Prostate gland (tissue), 2 donors: ENCODE measurements at regions not wholly inside any gene's neighbourhood (a gene's known extent, or its start where the extent isn't known, plus 50 kb on each side); places are given as distances from the start of the nearest gene placed in this dataset.

Source experiments
- DNase-seq: peaks from one replicate; pipeline ENCODE4 v3.0.0-alpha.2; 2019; ENCODE audit warnings: low spot score
- H3K27ac ChIP-seq, 2 donors: fragments of 200-600 bp; sonication (generic); 2 replicates each; pipeline ENCODE4 v1.5.1; 2017 to 2019
- H3K27me3 ChIP-seq: fragments of 200-600 bp; sonication (generic); replicated peaks from 2 replicates; pipeline ENCODE4 v1.5.1; 2019; ENCODE audit not compliant: insufficient read depth
- H3K36me3 ChIP-seq, 2 donors: fragments of 200-600 bp; sonication (generic); 1 replicate in 1 of 2; 2 replicates in 1 of 2; pipeline versions ENCODE4 v1.5.1 to v1.8.1; 2017 to 2019
- H3K4me1 ChIP-seq: fragments of 200-600 bp; sonication (generic); replicated peaks from 2 replicates; pipeline ENCODE4 v1.5.1; 2019
- H3K4me3 ChIP-seq, 2 donors: fragments of 200-600 bp; sonication (generic); 2 replicates each; pipeline ENCODE4 v1.5.1; 2017 to 2019
- H3K9me3 ChIP-seq: fragments of 200-600 bp; sonication (generic); 2 replicates; pipeline ENCODE4 v1.5.1; 2017
- CTCF ChIP-seq, 4 experiments: fragments of 200-600 bp in 2 of 4; fragments of 450-650 bp in 2 of 4; sonication (generic) in 2 of 4; IDR thresholded peaks; 1 replicate in 3 of 4; 2 replicates in 1 of 4; pipeline ENCODE4 v1.5.1; 2016 to 2019; ENCODE audit warnings: antibody characterized with exemption in 4 of 4, mild to moderate bottlenecking in 2 of 4, moderate library complexity in 2 of 4
- POLR2A ChIP-seq: fragments of 450-650 bp; IDR thresholded peaks from one replicate; pipeline ENCODE4 v1.6.1; 2016; ENCODE audit warnings: antibody characterized with exemption, mild to moderate bottlenecking
- POLR2AphosphoS5 ChIP-seq: sonication (generic); formaldehyde crosslinking; IDR thresholded peaks from one replicate; pipeline ENCODE4 v1.6.1; 2017; ENCODE audit warnings: antibody characterized with exemption
- WGBS: methylation state at CpG from one replicate; pipeline ENCODE4 v1.1.5; 2018; 5-methylcytosine and 5-hydroxymethylcytosine counted together
- intact Hi-C: fragments of 100-400 bp; cut with DNase I; formaldehyde crosslinking; loops from one replicate; pipeline ENCODE4 v1.14.2; 2022

DNA sequence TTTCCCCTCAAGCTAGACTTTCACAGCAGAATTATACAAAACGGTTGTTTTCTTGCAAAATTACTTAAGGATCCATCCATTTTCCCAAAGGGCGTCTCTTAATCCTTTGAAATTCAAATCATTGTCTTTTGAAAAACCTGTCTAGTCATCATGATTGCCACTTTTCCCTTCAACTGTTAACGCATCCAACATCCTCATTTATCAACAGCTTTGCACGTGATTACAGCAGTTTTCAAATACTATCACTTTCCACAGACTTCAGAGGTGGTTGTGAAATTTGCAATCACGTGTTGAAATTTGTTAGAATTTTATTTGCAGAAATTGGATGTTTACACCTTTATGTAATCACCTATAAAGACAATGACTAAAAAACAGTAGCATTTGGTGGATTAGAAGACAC lies 304.4 kb upstream of the SLC39A10 start:
- Histone ChIP-seq H3K27me3 (no peaks in the 10 kb centered on the region), H3K27ac (no peak overlapping the region), H3K36me3 (no peaks in the 10 kb centered on the region), H3K4me3 (no peak overlapping the region), H3K4me1 (no peaks in the 10 kb centered on the region), H3K9me3 (no peaks in the 10 kb centered on the region)
- 70% methylated on average over 5 of the region's 5 CpGs for WGBS
- intact Hi-C loops = no loop called here
- DNase-seq = no peak
- TF ChIP-seq POLR2AphosphoS5 (no peak), CTCF (IDR thresholded peaks at IDR 0.05) (no peak), POLR2A (no peak)

- Histone ChIP-seq H3K36me3 (no peaks in the 10 kb centered on the region), H3K27ac (no peak overlapping the region), H3K4me1 (no peaks in the 10 kb centered on the region), H3K9me3 (no peaks in the 10 kb centered on the region), H3K4me3 (no peak overlapping the region), H3K27me3 (no peaks in the 10 kb centered on the region)
- no peak for DNase-seq
- 74% methylated on average over 5 of the region's 5 CpGs for WGBS
- TF ChIP-seq POLR2AphosphoS5 (no peak), POLR2A (no peak), CTCF (IDR thresholded peaks at IDR 0.05) (no peak)
- intact Hi-C loops = no loop called here
Observed at GRCh38 chr2:195343942-195344530, 313.0 kb upstream of the SLC39A10 start.

- DNase-seq = no peak
- H3K4me3 ChIP-seq = no peak overlapping the region
- WGBS = 97% methylated on average over 2 of the region's 2 CpGs
- no peak overlapping the region for H3K27ac ChIP-seq
- H3K36me3 ChIP-seq = no peaks in the 10 kb centered on the region
- H3K9me3 ChIP-seq = no peaks in the 10 kb centered on the region
- H3K4me1 ChIP-seq = no peaks in the 10 kb centered on the region
- H3K27me3 ChIP-seq = no peaks in the 10 kb centered on the region
- TF ChIP-seq POLR2AphosphoS5 = no peak
- no peak for TF ChIP-seq POLR2A
- no peak for TF ChIP-seq CTCF (IDR thresholded peaks at IDR 0.05)
- intact Hi-C loops = no loop called here
Observed at GRCh38 chr2:195343540-195343939, 313.5 kb upstream of the SLC39A10 start.

- H3K36me3 ChIP-seq = no peaks in the 10 kb centered on the region
Observed at GRCh38 chr2:195342061-195342460, 315.0 kb upstream of the SLC39A10 start.

More at GRCh38 chr2:195342061-195342460, 315.0 kb upstream of the SLC39A10 start:
- Histone ChIP-seq H3K27me3 (no peaks in the 10 kb centered on the region), H3K27ac (no peak overlapping the region), H3K4me1 (no peaks in the 10 kb centered on the region), H3K4me3 (no peak overlapping the region), H3K9me3 (no peaks in the 10 kb centered on the region)
- 59% methylated on average over 4 of the region's 4 CpGs for WGBS
- intact Hi-C loops = no loop called here
- TF ChIP-seq CTCF (IDR thresholded peaks at IDR 0.05) (no peak), POLR2A (no peak), POLR2AphosphoS5 (no peak)
- DNase-seq = no peak
